NT2/D1 (cell line): ENCODE measurements at regions not wholly inside any gene's neighbourhood (a gene's known extent, or its start where the extent isn't known, plus 50 kb on each side); places are given as distances from the start of the nearest gene placed in this dataset.

ENCODE experiments used
- DNase-seq: peaks from one replicate; pipeline ENCODE4 v3.0.0-alpha.2; 2011; ENCODE audit warnings: low read depth, low spot score
- H3K27me3 ChIP-seq: 2 replicates; pipeline ENCODE4 v1.6.0; 2011; ENCODE audit warnings: mild to moderate bottlenecking; ENCODE audit not compliant: insufficient read length, insufficient read depth
- H3K36me3 ChIP-seq: 2 replicates; pipeline ENCODE4 v1.6.1; 2011; ENCODE audit warnings: mild to moderate bottlenecking, low read length, mixed read lengths; ENCODE audit not compliant: insufficient read depth, insufficient read length
- H3K4me1 ChIP-seq: 2 replicates; pipeline ENCODE4 v1.5.1; 2011; ENCODE audit not compliant: insufficient read depth, insufficient read length
- H3K4me3 ChIP-seq: 2 replicates; pipeline ENCODE4 v1.5.1; 2011; ENCODE audit warnings: low read depth; ENCODE audit not compliant: insufficient read length
- H3K9ac ChIP-seq: 2 replicates; pipeline ENCODE4 v1.6.0; 2011; ENCODE audit warnings: low read depth; ENCODE audit not compliant: insufficient read length
- H3K9me3 ChIP-seq: 2 replicates; pipeline ENCODE4 v1.5.1; 2011; ENCODE audit warnings: mild to moderate bottlenecking, low read length; ENCODE audit not compliant: insufficient read depth
- SUZ12 ChIP-seq: IDR thresholded peaks from 2 replicates; pipeline ENCODE4 v1.6.1; 2011; ENCODE audit not compliant: insufficient read length, insufficient read depth; ENCODE audit errors: extremely low read depth
- YY1 ChIP-seq: IDR thresholded peaks from 2 replicates; pipeline ENCODE4 v1.6.1; 2011; ENCODE audit not compliant: insufficient read length, insufficient read depth
- ZNF274 ChIP-seq: IDR thresholded peaks from 2 replicates; pipeline ENCODE4 v1.6.1; 2011; ENCODE audit warnings: mild to moderate bottlenecking, low read depth, low read length

- no peak overlapping the region for H3K4me3 ChIP-seq
- TF ChIP-seq ZNF274 (no peak), YY1 (no peak), SUZ12 (no peak)
- H3K27me3 ChIP-seq: no peaks in the 10 kb centered on the region
- peaks cover 8% of the 10 kb centered on the region for H3K4me1 ChIP-seq
- no peak overlapping the region for H3K9ac ChIP-seq
- H3K36me3 ChIP-seq: no peaks in the 10 kb centered on the region
- no peak for DNase-seq
- H3K9me3 ChIP-seq: no peaks in the 10 kb centered on the region
Measured at GRCh38 chr15:63434576-63435186, 53.0 kb upstream of the CA12 start.

- DNase-seq: no peak
- Histone ChIP-seq H3K4me3 (no peak overlapping the region), H3K36me3 (no peaks in the 10 kb centered on the region), H3K9me3 (no peaks in the 10 kb centered on the region), H3K9ac (no peak overlapping the region), H3K27me3 (no peaks in the 10 kb centered on the region), H3K4me1 (peaks cover 8% of the 10 kb centered on the region)
- TF ChIP-seq SUZ12: no peak
- TF ChIP-seq ZNF274: no peak
Measured at GRCh38 chr15:63435204-63435820, 53.7 kb upstream of the CA12 start.

- no peaks in the 10 kb centered on the region for H3K27me3 ChIP-seq
- H3K36me3 ChIP-seq: no peaks in the 10 kb centered on the region
- DNase-seq: no peak
- H3K4me1 ChIP-seq: peaks cover 8% of the 10 kb centered on the region
- H3K4me3 ChIP-seq: no peak overlapping the region
- TF ChIP-seq YY1 (no peak), SUZ12 (no peak), ZNF274 (no peak)
- H3K9ac ChIP-seq: peak overlapping the region; percentile 43
- H3K9me3 ChIP-seq: no peaks in the 10 kb centered on the region
Measured at GRCh38 chr15:63436341-63436740, 54.7 kb upstream of the CA12 start.

DNA sequence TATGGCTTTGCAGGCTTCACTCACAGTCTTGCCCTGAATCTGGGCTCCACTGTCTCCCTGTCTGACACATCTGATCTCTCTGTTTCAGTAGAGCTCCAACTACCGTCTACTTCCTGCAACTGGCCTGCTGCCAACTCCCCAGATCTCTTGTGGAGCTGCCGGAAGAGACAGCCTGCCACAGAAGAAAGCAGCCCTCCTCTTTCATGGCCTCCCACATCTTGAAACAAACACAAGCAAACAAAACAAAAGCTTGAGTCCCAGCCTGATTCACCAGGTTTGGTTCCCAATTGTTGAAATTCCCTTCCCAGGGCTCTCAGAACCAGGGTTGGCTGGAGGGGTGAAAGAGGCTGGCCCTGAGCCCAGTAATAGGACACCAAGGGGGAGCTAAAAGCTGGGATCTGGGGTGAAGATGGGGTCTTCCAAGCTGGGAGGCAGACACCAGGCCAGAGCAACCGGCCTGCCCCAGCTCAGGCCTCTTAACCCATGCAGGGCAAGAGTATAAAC lies 55.3 kb upstream of the CA12 start:
- no peak for TF ChIP-seq SUZ12
- no peak for TF ChIP-seq YY1
- no peak for TF ChIP-seq ZNF274
- H3K27me3 ChIP-seq: no peaks in the 10 kb centered on the region
- H3K36me3 ChIP-seq: no peaks in the 10 kb centered on the region
- H3K4me3 ChIP-seq: no peak overlapping the region
- H3K9me3 ChIP-seq: no peaks in the 10 kb centered on the region
- peaks cover 8% of the 10 kb centered on the region for H3K4me1 ChIP-seq
- H3K9ac ChIP-seq: peak overlapping the region; percentile 43
- peak; percentile 71 for DNase-seq

DNA sequence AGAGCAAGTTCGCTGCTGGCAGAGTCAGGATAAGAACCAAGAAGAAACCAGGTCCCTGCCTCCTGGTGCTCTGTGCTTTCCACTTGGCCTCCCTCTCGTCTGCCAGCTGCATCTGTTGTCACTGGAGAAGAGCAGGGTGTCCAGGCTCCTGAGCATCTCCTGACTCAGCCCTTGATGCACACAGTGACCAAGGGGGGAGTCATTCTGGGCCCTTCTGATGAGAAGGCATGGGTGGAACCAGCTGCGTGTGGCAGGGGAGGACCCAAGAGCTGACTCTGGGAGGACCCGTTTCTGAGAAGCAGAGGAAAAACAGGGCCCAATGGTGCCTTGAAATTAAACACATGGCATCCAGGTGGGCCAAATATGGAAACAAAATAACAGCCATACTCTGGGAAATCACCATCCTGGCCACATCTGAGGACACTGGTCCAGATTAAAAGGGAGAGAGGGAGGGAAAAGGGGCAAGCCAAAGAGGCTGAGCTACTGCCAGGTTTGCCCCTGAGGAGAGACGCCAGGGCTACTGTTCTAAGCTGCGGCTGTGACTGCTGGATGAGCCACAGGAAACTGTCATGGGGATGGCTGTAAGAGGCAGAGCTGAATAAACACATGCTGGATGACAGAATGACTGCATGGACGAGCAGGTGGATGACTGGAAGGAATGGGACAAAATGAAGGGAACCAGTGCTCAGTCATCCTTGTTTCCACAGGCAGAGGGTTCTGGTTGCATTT lies 58.1 kb upstream of the CA12 start:
- Histone ChIP-seq H3K9ac (no peak overlapping the region), H3K9me3 (no peaks in the 10 kb centered on the region), H3K4me3 (no peak overlapping the region), H3K4me1 (peaks cover 8% of the 10 kb centered on the region), H3K27me3 (no peaks in the 10 kb centered on the region), H3K36me3 (no peaks in the 10 kb centered on the region)
- DNase-seq: no peak
- TF ChIP-seq YY1: no peak
- no peak for TF ChIP-seq SUZ12
- TF ChIP-seq ZNF274: no peak

DNA sequence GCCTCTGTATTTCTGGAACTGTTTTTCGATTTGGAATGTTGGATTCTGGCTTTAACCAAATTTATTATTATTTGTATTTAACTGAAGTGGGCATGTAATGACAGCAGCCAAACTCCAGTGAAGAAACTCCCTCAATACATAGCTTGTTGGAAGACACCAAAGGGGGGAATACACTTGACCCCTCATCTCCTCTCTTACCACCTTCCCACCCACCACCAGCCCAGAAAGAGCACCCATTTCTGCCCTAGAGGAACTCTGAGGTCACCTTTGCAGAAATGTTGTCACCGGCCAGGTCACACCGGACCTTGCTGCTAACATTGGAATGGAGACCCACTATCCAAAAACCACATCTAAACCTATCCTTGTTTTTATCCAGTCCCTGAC lies 58.6 kb upstream of the CA12 start:
- no peak for DNase-seq
- TF ChIP-seq ZNF274 (no peak), SUZ12 (no peak), YY1 (no peak)

DNA sequence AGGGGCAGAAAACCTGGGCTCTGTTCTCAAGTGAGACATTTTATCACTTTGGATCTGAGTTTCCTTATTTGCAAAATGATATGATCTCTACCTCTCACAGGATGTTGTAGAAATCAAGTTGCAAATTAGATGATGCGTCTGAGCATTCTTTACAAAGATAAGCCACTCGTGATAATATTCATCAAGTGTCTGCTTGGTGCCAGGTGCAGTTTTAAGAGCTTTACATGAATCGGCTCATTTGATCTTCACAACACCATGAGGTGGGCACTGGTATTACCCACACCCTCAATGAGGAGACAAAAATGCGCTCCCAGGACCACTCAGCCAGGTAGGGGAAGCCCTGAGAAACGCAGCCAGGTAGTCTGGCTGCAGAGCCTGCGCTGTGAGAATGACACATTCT lies 59.1 kb upstream of the CA12 start:
- TF ChIP-seq YY1 (no peak), ZNF274 (no peak), SUZ12 (no peak)
- Histone ChIP-seq H3K27me3 (no peaks in the 10 kb centered on the region), H3K9me3 (no peaks in the 10 kb centered on the region), H3K36me3 (no peaks in the 10 kb centered on the region), H3K4me3 (no peak overlapping the region), H3K4me1 (peaks cover 8% of the 10 kb centered on the region), H3K9ac (no peak overlapping the region)
- DNase-seq: no peak

More for the DNA sequence above, 58.6 kb upstream of the CA12 start:
- H3K9ac ChIP-seq: no peak overlapping the region
- no peak overlapping the region for H3K4me3 ChIP-seq
- peaks cover 8% of the 10 kb centered on the region for H3K4me1 ChIP-seq
- no peaks in the 10 kb centered on the region for H3K27me3 ChIP-seq
- H3K36me3 ChIP-seq: no peaks in the 10 kb centered on the region
- H3K9me3 ChIP-seq: no peaks in the 10 kb centered on the region
